GM12878 (cell line): ENCODE measurements at regions not wholly inside any gene's neighbourhood (a gene's known extent, or its start where the extent isn't known, plus 50 kb on each side); places are given as distances from the start of the nearest gene placed in this dataset.

Experiments
- ATAC-seq: fragments of 200-7000 bp; cut with Tn5 transposase; 3 replicates; pipeline ENCODE4 v1.9.1; 2020; ENCODE audit warnings: mild to moderate bottlenecking, moderate library complexity
- BruUV-seq: library from RNA; stranded (reverse); fragments of 400-500 nt; replicated peaks from 2 replicates; lab custom pipeline; 2021; lab: Mats Ljungman, UMichigan
- CTCF ChIA-PET: fragments of 300-600 bp; sonication (Branson Sonifier 250); formaldehyde crosslinking; extraction: SDS; loops from one replicate; lab custom pipeline; 2021; ENCODE audit warnings: inconsistent platforms; lab: Yijun Ruan, JAX
- POLR2A ChIA-PET: fragments of 350-600 bp; formaldehyde crosslinking; extraction: SDS; loops from one replicate; lab custom pipeline; 2021; ENCODE audit warnings: inconsistent platforms; lab: Charles Lee
- RAD21 ChIA-PET: fragments of 300-600 bp; sonication (Branson Sonifier 250); formaldehyde crosslinking; loops from one replicate; lab custom pipeline; 2023; ENCODE audit warnings: antibody characterized with exemption; ENCODE audit not compliant: unreplicated experiment; lab: Charles Lee
- SMC1A ChIA-PET: fragments of 300-600 bp; sonication (Branson Sonifier 250); formaldehyde crosslinking; loops from one replicate; lab custom pipeline; 2023; ENCODE audit not compliant: unreplicated experiment, uncharacterized antibody; lab: Charles Lee
- DNase-seq: peaks from one replicate; pipeline ENCODE4 v3.0.0-alpha.2; 2011; ENCODE audit warnings: low read depth, low spot score
- FAIRE-seq: peaks from 3 replicates; lab custom pipeline; 2011; peaks lifted over from hg19 to GRCh38; lab: Jason Lieb, UNC
- H2AFZ ChIP-seq: 2 replicates; pipeline ENCODE4 v1.6.0; 2011; ENCODE audit warnings: low read depth, low read length, control low read depth; ENCODE audit not compliant: control insufficient read depth
- H3K27ac ChIP-seq: 2 replicates; pipeline ENCODE4 v1.5.1; 2011; ENCODE audit warnings: control low read depth; ENCODE audit not compliant: control insufficient read depth, insufficient read depth
- H3K27me3 ChIP-seq, 2 experiments: replicated peaks in 1 of 2; 2 replicates each; pipeline versions ENCODE4 v1.6.0 to v1.6.1; 2011; ENCODE audit warnings: low read length in 1 of 2; ENCODE audit not compliant: control insufficient read depth in 2 of 2, insufficient read depth in 2 of 2
- H3K36me3 ChIP-seq, 2 experiments: 2 replicates each; pipeline ENCODE4 v1.5.1; 2011; ENCODE audit warnings: low read length in 1 of 2; ENCODE audit not compliant: control insufficient read depth in 2 of 2, insufficient read depth in 2 of 2
- H3K4me1 ChIP-seq: 2 replicates; pipeline ENCODE4 v1.6.1; 2011; ENCODE audit warnings: mild to moderate bottlenecking, low read length, moderate library complexity, mixed read lengths; ENCODE audit not compliant: control insufficient read depth, insufficient read depth
- H3K4me2 ChIP-seq: 2 replicates; pipeline ENCODE4 v1.6.0; 2011; ENCODE audit warnings: control low read depth; ENCODE audit not compliant: control insufficient read depth, insufficient read depth
- H3K4me3 ChIP-seq: fragments of 200-600 bp; sonication (generic); 2 replicates; pipeline ENCODE4 v1.5.1; 2016
- H3K79me2 ChIP-seq: 2 replicates; pipeline ENCODE4 v1.6.0; 2011; ENCODE audit warnings: low read length; ENCODE audit not compliant: control insufficient read depth, insufficient read depth
- H3K9ac ChIP-seq: 2 replicates; pipeline ENCODE4 v1.8.0; 2011; ENCODE audit warnings: low read length, control low read depth, mixed read lengths; ENCODE audit not compliant: control insufficient read depth, insufficient read depth
- H3K9me3 ChIP-seq: replicated peaks from 3 replicates; pipeline ENCODE4 v1.5.1; 2011; ENCODE audit warnings: mild to moderate bottlenecking, low read length; ENCODE audit not compliant: control insufficient read depth, insufficient read depth
- H4K20me1 ChIP-seq: 2 replicates; pipeline ENCODE4 v1.6.0; 2011; ENCODE audit not compliant: control insufficient read depth, insufficient read depth
- BACH1 ChIP-seq: fragments of 450-650 bp; IDR thresholded peaks from 2 replicates; pipeline ENCODE4 v1.6.1; 2017; ENCODE audit warnings: mild to moderate bottlenecking, borderline replicate concordance
- CEBPZ ChIP-seq: fragments of 150-350 bp; IDR thresholded peaks from 2 replicates; pipeline ENCODE4 v1.6.1; 2016; ENCODE audit warnings: low read depth, low read length
- ETV6 ChIP-seq, 2 experiments: fragments of 450-650 bp in 1 of 2; IDR thresholded peaks in 1 of 2; conservative IDR thresholded peaks in 1 of 2; 2 replicates each; pipeline ENCODE4 v1.6.1; 2014; ENCODE audit warnings: antibody characterized with exemption in 1 of 2, borderline replicate concordance in 1 of 2, low read depth in 1 of 2, mild to moderate bottlenecking in 1 of 2, moderate library complexity in 1 of 2
- IRF5 ChIP-seq: fragments of 450-650 bp; IDR thresholded peaks from 2 replicates; pipeline ENCODE4 v1.6.1; 2017; ENCODE audit warnings: borderline replicate concordance
- NFXL1 ChIP-seq: fragments of 450-650 bp; IDR thresholded peaks from 2 replicates; pipeline ENCODE4 v1.6.1; 2017; ENCODE audit warnings: antibody characterized with exemption, mild to moderate bottlenecking, borderline replicate concordance
- NFYA ChIP-seq: IDR thresholded peaks from 2 replicates; pipeline ENCODE4 v1.6.1; 2011; ENCODE audit warnings: low read depth, mild to moderate bottlenecking, low read length, improper control_type of control experiment, borderline replicate concordance
- PML ChIP-seq: IDR thresholded peaks from 2 replicates; pipeline ENCODE4 v1.6.1; 2012; ENCODE audit warnings: low read length, inconsistent platforms
- RELA ChIP-seq: fragments of 450-650 bp; IDR thresholded peaks from 2 replicates; pipeline ENCODE4 v1.8.0; 2014; ENCODE audit warnings: borderline replicate concordance; ENCODE audit not compliant: partially characterized antibody
- SPI1 ChIP-seq: IDR thresholded peaks from 2 replicates; pipeline ENCODE4 v1.6.1; 2011; ENCODE audit warnings: low read depth, mild to moderate bottlenecking, low read length, moderate library complexity, borderline replicate concordance; ENCODE audit not compliant: insufficient read depth
- SUZ12 ChIP-seq: fragments of 200-600 bp; sonication (generic); IDR thresholded peaks from one replicate; pipeline ENCODE4 v1.6.1; 2018; ENCODE audit warnings: antibody characterized with exemption, mild to moderate bottlenecking; ENCODE audit not compliant: unreplicated experiment
- TCF7 ChIP-seq: IDR thresholded peaks from 2 replicates; pipeline ENCODE4 v1.6.1; 2014; ENCODE audit warnings: antibody characterized with exemption, borderline replicate concordance
- USF1 ChIP-seq: IDR thresholded peaks from 2 replicates; pipeline ENCODE4 v1.6.1; 2011; ENCODE audit warnings: borderline replicate concordance, low read depth, mild to moderate bottlenecking, moderate library complexity, mixed read lengths, low read length; ENCODE audit not compliant: insufficient read depth; ENCODE audit errors: extremely low read length
- WGBS: methylation state at CpG from one replicate; pipeline ENCODE4 v1.1.6; 2016; ENCODE audit warnings: low lambda C conversion rate; ENCODE audit not compliant: insufficient replicate concordance, insufficient coverage; ENCODE audit errors: missing lambda C conversion rate; 5-methylcytosine and 5-hydroxymethylcytosine counted together
- in situ Hi-C: fragments of 300-500 bp; cut with MboI; formaldehyde crosslinking; loops from 9 replicates; pipeline ENCODE4 v1.14.3; 2018; ENCODE audit warnings: mixed read lengths
- intact Hi-C: fragments of 100-400 bp; cut with micrococcal nuclease; formaldehyde crosslinking; loops from one replicate; pipeline ENCODE4 v1.14.2; 2022; ENCODE audit not compliant: unreplicated experiment
- TF ChIP-seq, protein P1 (sequence below): IDR thresholded peaks from 2 replicates; pipeline ENCODE4 v1.6.1; 2012; ENCODE audit warnings: improper control_type of control experiment, low read depth, low read length; ENCODE audit not compliant: insufficient replicate concordance

- no peaks in the 10 kb centered on the region for H3K9me3 ChIP-seq
- no peaks in the 10 kb centered on the region for H4K20me1 ChIP-seq
- ChIA-PET RAD21 (no interaction called here), CTCF (interaction anchor here (0.6 kb wide), 1 partner anchor 32 kb away, joined by 3 read pairs; no protein-coding TSS in a partner anchor), SMC1A (no interaction called here), POLR2A (no interaction called here)
- no peak overlapping the region for H3K4me3 ChIP-seq
- no peaks in the 10 kb centered on the region for H3K36me3 ChIP-seq
- DNase-seq (no peak), FAIRE-seq (no peak), ATAC-seq (no peak)
- intact Hi-C loops: no loop called here
- no peaks in the 10 kb centered on the region for H3K27me3 ChIP-seq
- no peak overlapping the region for H3K9ac ChIP-seq
- BruUV-seq: no TSS peak
- no peaks in the 10 kb centered on the region for H3K79me2 ChIP-seq
- H3K4me1 ChIP-seq: no peaks in the 10 kb centered on the region
- WGBS: 29% methylated on average over 4 of the region's 4 CpGs
- H3K27ac ChIP-seq: no peak overlapping the region
- H2AFZ ChIP-seq: no peak overlapping the region
- in situ Hi-C loops: no loop called here
- no peak overlapping the region for H3K4me2 ChIP-seq
- TF ChIP-seq CEBPZ: no peak
- no peak for TF ChIP-seq SPI1
- no peak for TF ChIP-seq ETV6 (conservative IDR thresholded peaks at IDR 0.05 in 1 of 2, IDR thresholded peaks at IDR 0.05 in 1 of 2; ENCODE audit: borderline replicate concordance in 1 of 2, low read depth in 1 of 2)
- TF ChIP-seq BACH1: no peak
- TF ChIP-seq NFXL1: no peak
- TF ChIP-seq PML: no peak
- TF ChIP-seq, protein P1, sequence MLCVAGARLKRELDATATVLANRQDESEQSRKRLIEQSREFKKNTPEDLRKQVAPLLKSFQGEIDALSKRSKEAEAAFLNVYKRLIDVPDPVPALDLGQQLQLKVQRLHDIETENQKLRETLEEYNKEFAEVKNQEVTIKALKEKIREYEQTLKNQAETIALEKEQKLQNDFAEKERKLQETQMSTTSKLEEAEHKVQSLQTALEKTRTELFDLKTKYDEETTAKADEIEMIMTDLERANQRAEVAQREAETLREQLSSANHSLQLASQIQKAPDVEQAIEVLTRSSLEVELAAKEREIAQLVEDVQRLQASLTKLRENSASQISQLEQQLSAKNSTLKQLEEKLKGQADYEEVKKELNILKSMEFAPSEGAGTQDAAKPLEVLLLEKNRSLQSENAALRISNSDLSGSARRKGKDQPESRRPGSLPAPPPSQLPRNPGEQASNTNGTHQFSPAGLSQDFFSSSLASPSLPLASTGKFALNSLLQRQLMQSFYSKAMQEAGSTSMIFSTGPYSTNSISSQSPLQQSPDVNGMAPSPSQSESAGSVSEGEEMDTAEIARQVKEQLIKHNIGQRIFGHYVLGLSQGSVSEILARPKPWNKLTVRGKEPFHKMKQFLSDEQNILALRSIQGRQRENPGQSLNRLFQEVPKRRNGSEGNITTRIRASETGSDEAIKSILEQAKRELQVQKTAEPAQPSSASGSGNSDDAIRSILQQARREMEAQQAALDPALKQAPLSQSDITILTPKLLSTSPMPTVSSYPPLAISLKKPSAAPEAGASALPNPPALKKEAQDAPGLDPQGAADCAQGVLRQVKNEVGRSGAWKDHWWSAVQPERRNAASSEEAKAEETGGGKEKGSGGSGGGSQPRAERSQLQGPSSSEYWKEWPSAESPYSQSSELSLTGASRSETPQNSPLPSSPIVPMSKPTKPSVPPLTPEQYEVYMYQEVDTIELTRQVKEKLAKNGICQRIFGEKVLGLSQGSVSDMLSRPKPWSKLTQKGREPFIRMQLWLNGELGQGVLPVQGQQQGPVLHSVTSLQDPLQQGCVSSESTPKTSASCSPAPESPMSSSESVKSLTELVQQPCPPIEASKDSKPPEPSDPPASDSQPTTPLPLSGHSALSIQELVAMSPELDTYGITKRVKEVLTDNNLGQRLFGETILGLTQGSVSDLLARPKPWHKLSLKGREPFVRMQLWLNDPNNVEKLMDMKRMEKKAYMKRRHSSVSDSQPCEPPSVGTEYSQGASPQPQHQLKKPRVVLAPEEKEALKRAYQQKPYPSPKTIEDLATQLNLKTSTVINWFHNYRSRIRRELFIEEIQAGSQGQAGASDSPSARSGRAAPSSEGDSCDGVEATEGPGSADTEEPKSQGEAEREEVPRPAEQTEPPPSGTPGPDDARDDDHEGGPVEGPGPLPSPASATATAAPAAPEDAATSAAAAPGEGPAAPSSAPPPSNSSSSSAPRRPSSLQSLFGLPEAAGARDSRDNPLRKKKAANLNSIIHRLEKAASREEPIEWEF: no peak
- TF ChIP-seq USF1: no peak
- no peak for TF ChIP-seq SUZ12
- TF ChIP-seq RELA: no peak
- no peak for TF ChIP-seq TCF7
- no peak for TF ChIP-seq NFYA
- no peak for TF ChIP-seq IRF5
These were observed 918.6 kb upstream of the PABPC4L start for GRCh38 chr4:135120195-135120594.
